IPS-18c (cell line): ENCODE measurements at regions not wholly inside any gene's neighbourhood (a gene's known extent, or its start where the extent isn't known, plus 50 kb on each side); places are given as distances from the start of the nearest gene placed in this dataset.
"Not testable (repeated sequence)": the region's sequence is repeated elsewhere in the genome, so short reads cannot be mapped to it uniquely, and the experiment has no call there.

Experiments
- H3K4me3 ChIP-seq: 2 replicates; pipeline ENCODE4 v1.7.0; 2013; ENCODE audit warnings: low read depth, mild to moderate bottlenecking, low read length, moderate library complexity; ENCODE audit not compliant: insufficient read depth
- H3K9me3 ChIP-seq: one replicate; pipeline ENCODE4 v1.6.1; 2013; ENCODE audit warnings: mild to moderate bottlenecking, low read length, moderate library complexity; ENCODE audit not compliant: control insufficient read depth, insufficient read depth

- no peaks in the 10 kb centered on the region for H3K9me3 ChIP-seq
- H3K4me3 ChIP-seq = no peak overlapping the region
Measured at GRCh38 chr4:27111627-27112026, 251.0 kb downstream of the STIM2 start.

GRCh38 chr4:27112587-27112986, 251.9 kb downstream of the STIM2 start:
- H3K9me3 ChIP-seq = no peaks in the 10 kb centered on the region

GRCh38 chr4:27115221-27115620, 254.6 kb downstream of the STIM2 start:
- H3K9me3 ChIP-seq = no peaks in the 10 kb centered on the region

More at GRCh38 chr4:27112587-27112986, 251.9 kb downstream of the STIM2 start:
- H3K4me3 ChIP-seq = no peak overlapping the region

GRCh38 chr4:27117453-27117852, 256.8 kb downstream of the STIM2 start:
- H3K9me3 ChIP-seq = no peaks in the 10 kb centered on the region
- H3K4me3 ChIP-seq = no peak overlapping the region

More at GRCh38 chr4:27115221-27115620, 254.6 kb downstream of the STIM2 start:
- H3K4me3 ChIP-seq = no peak overlapping the region

- H3K9me3 ChIP-seq = no peaks in the 10 kb centered on the region
- H3K4me3 ChIP-seq = no peak overlapping the region
Measured at GRCh38 chr4:27119239-27119638, 258.6 kb downstream of the STIM2 start.

GRCh38 chr4:27121830-27122229, 261.2 kb downstream of the STIM2 start:
- no peak overlapping the region for H3K4me3 ChIP-seq

GRCh38 chr4:27123123-27123768, 262.6 kb downstream of the STIM2 start:
- H3K9me3 ChIP-seq = no peaks in the 10 kb centered on the region
- no peak overlapping the region for H3K4me3 ChIP-seq

More at GRCh38 chr4:27121830-27122229, 261.2 kb downstream of the STIM2 start:
- H3K9me3 ChIP-seq = no peaks in the 10 kb centered on the region

- Histone ChIP-seq H3K4me3 (no peak overlapping the region), H3K9me3 (no peaks in the 10 kb centered on the region)
Measured at GRCh38 chr4:27123769-27124124, 263.1 kb downstream of the STIM2 start.

- not testable (repeated sequence) for H3K4me3 ChIP-seq, H3K9me3 ChIP-seq
Measured at GRCh38 chr4:27126895-27127294, 266.3 kb downstream of the STIM2 start.

GRCh38 chr4:27128443-27128842, 267.8 kb downstream of the STIM2 start:
- Histone ChIP-seq H3K9me3 (no peaks in the 10 kb centered on the region), H3K4me3 (no peak overlapping the region)

GRCh38 chr4:27129871-27130366, 269.3 kb downstream of the STIM2 start:
- Histone ChIP-seq H3K4me3 (no peak overlapping the region), H3K9me3 (no peaks in the 10 kb centered on the region)

GRCh38 chr4:27132497-27132896, 271.9 kb downstream of the STIM2 start:
- H3K4me3 ChIP-seq = no peak overlapping the region
- H3K9me3 ChIP-seq = no peaks in the 10 kb centered on the region

- no peak overlapping the region for H3K4me3 ChIP-seq
Measured at GRCh38 chr4:27140486-27140885, 279.8 kb downstream of the STIM2 start.

GRCh38 chr4:27141530-27141929, 280.9 kb downstream of the STIM2 start:
- no peak overlapping the region for H3K4me3 ChIP-seq
- H3K9me3 ChIP-seq = peaks cover 10% of the 10 kb centered on the region

More at GRCh38 chr4:27140486-27140885, 279.8 kb downstream of the STIM2 start:
- peaks cover 10% of the 10 kb centered on the region for H3K9me3 ChIP-seq

- H3K9me3 ChIP-seq = peaks cover 10% of the 10 kb centered on the region
- no peak overlapping the region for H3K4me3 ChIP-seq
Measured at GRCh38 chr4:27142841-27143240, 282.2 kb downstream of the STIM2 start.

- no peak overlapping the region for H3K4me3 ChIP-seq
- H3K9me3 ChIP-seq = no peaks in the 10 kb centered on the region
Measured at GRCh38 chr4:27145597-27145996, 285.0 kb downstream of the STIM2 start.

- no peak overlapping the region for H3K4me3 ChIP-seq
- H3K9me3 ChIP-seq = no peaks in the 10 kb centered on the region
Measured at GRCh38 chr4:27148211-27148895, 287.7 kb downstream of the STIM2 start.

GRCh38 chr4:27149541-27150212, 289.0 kb downstream of the STIM2 start:
- Histone ChIP-seq H3K9me3 (no peaks in the 10 kb centered on the region), H3K4me3 (no peak overlapping the region)
